Muscle layer of colon (tissue), 2 donors: ENCODE measurements at regions not wholly inside any gene's neighbourhood (a gene's known extent, or its start where the extent isn't known, plus 50 kb on each side); places are given as distances from the start of the nearest gene placed in this dataset.

Source experiments
- H3K27ac ChIP-seq: one replicate; pipeline ENCODE4 v1.7.0; 2013; ENCODE audit warnings: low read depth, mild to moderate bottlenecking, low read length, moderate library complexity
- H3K27me3 ChIP-seq, 2 donors: one replicate each; pipeline ENCODE4 v1.7.0; 2013; ENCODE audit warnings: low read length in 2 of 2, mild to moderate bottlenecking in 2 of 2; ENCODE audit not compliant: insufficient read depth in 2 of 2, control insufficient read depth in 1 of 2
- H3K36me3 ChIP-seq: one replicate; pipeline ENCODE4 v1.7.0; 2013; ENCODE audit warnings: mild to moderate bottlenecking, low read length; ENCODE audit not compliant: insufficient read depth
- H3K4me1 ChIP-seq: one replicate; pipeline ENCODE4 v1.7.0; 2013; ENCODE audit warnings: mild to moderate bottlenecking, low read length; ENCODE audit not compliant: insufficient read depth
- H3K4me3 ChIP-seq, 2 donors: one replicate each; pipeline ENCODE4 v1.7.0; 2013; ENCODE audit warnings: low read length in 2 of 2, low read depth in 1 of 2, mild to moderate bottlenecking in 1 of 2, moderate library complexity in 1 of 2
- H3K9ac ChIP-seq: one replicate; pipeline ENCODE4 v1.7.0; 2013; ENCODE audit warnings: low read length
- H3K9me3 ChIP-seq: one replicate; pipeline ENCODE4 v1.7.0; 2013; ENCODE audit warnings: mild to moderate bottlenecking, low read length
- donor health status: abdominal sarcoma.
- donor health status: Adenocarcinoma of cecum.

GRCh38 chr12:126899926-126900792, 1366.8 kb upstream of the TMEM132C start:
- no peaks in the 10 kb centered on the region for H3K27me3 ChIP-seq
- H3K27ac ChIP-seq = no peak overlapping the region
- no peaks in the 10 kb centered on the region for H3K4me1 ChIP-seq
- H3K9me3 ChIP-seq = no peaks in the 10 kb centered on the region
- no peak overlapping the region for H3K9ac ChIP-seq
- H3K36me3 ChIP-seq = no peaks in the 10 kb centered on the region
- no peak overlapping the region for H3K4me3 ChIP-seq

- H3K27ac ChIP-seq = no peak overlapping the region
- no peaks in the 10 kb centered on the region for H3K9me3 ChIP-seq
- H3K4me3 ChIP-seq = no peak overlapping the region
- no peaks in the 10 kb centered on the region for H3K27me3 ChIP-seq
- no peaks in the 10 kb centered on the region for H3K36me3 ChIP-seq
- no peak overlapping the region for H3K9ac ChIP-seq
- H3K4me1 ChIP-seq = no peaks in the 10 kb centered on the region
These were observed 1363.7 kb upstream of the TMEM132C start for GRCh38 chr12:126903027-126903876.

- Histone ChIP-seq H3K4me3 (no peak overlapping the region), H3K36me3 (no peaks in the 10 kb centered on the region), H3K27me3 (no peaks in the 10 kb centered on the region), H3K27ac (no peak overlapping the region), H3K4me1 (no peaks in the 10 kb centered on the region), H3K9ac (no peak overlapping the region), H3K9me3 (no peaks in the 10 kb centered on the region)
These were observed 1361.2 kb upstream of the TMEM132C start for GRCh38 chr12:126905752-126906151.

GRCh38 chr12:126907900-126908764, 1358.8 kb upstream of the TMEM132C start:
- Histone ChIP-seq H3K4me1 (no peaks in the 10 kb centered on the region), H3K4me3 (no peak overlapping the region), H3K27ac (no peak overlapping the region), H3K9ac (no peak overlapping the region), H3K27me3 (no peaks in the 10 kb centered on the region), H3K9me3 (no peaks in the 10 kb centered on the region), H3K36me3 (no peaks in the 10 kb centered on the region)

GRCh38 chr12:126908765-126909142, 1358.2 kb upstream of the TMEM132C start:
- Histone ChIP-seq H3K36me3 (no peaks in the 10 kb centered on the region), H3K9me3 (no peaks in the 10 kb centered on the region), H3K4me1 (no peaks in the 10 kb centered on the region), H3K27ac (no peak overlapping the region), H3K27me3 (no peaks in the 10 kb centered on the region), H3K4me3 (no peak overlapping the region), H3K9ac (no peak overlapping the region)

- H3K9me3 ChIP-seq = no peaks in the 10 kb centered on the region
- H3K4me3 ChIP-seq = no peak overlapping the region
- no peaks in the 10 kb centered on the region for H3K4me1 ChIP-seq
- H3K9ac ChIP-seq = no peak overlapping the region
- H3K27ac ChIP-seq = no peak overlapping the region
- H3K36me3 ChIP-seq = no peaks in the 10 kb centered on the region
- H3K27me3 ChIP-seq = no peaks in the 10 kb centered on the region
These were observed 1356.4 kb upstream of the TMEM132C start for GRCh38 chr12:126910570-126910969.

- Histone ChIP-seq H3K27ac (no peak overlapping the region), H3K27me3 (no peaks in the 10 kb centered on the region), H3K4me3 (no peak overlapping the region), H3K9ac (no peak overlapping the region), H3K36me3 (no peaks in the 10 kb centered on the region), H3K4me1 (no peaks in the 10 kb centered on the region), H3K9me3 (no peaks in the 10 kb centered on the region)
These were observed 1354.9 kb upstream of the TMEM132C start for GRCh38 chr12:126912111-126912510.

GRCh38 chr12:126914170-126914793, 1352.7 kb upstream of the TMEM132C start:
- H3K9ac ChIP-seq = no peak overlapping the region
- no peaks in the 10 kb centered on the region for H3K27me3 ChIP-seq
- H3K4me3 ChIP-seq = no peak overlapping the region
- H3K36me3 ChIP-seq = no peaks in the 10 kb centered on the region
- H3K27ac ChIP-seq = no peak overlapping the region
- no peaks in the 10 kb centered on the region for H3K4me1 ChIP-seq
- H3K9me3 ChIP-seq = no peaks in the 10 kb centered on the region

GRCh38 chr12:126915309-126915708, 1351.7 kb upstream of the TMEM132C start:
- Histone ChIP-seq H3K36me3 (no peaks in the 10 kb centered on the region), H3K27me3 (no peaks in the 10 kb centered on the region), H3K9me3 (no peaks in the 10 kb centered on the region), H3K27ac (no peak overlapping the region), H3K9ac (no peak overlapping the region), H3K4me1 (no peaks in the 10 kb centered on the region), H3K4me3 (no peak overlapping the region)

GRCh38 chr12:126926023-126926594, 1340.9 kb upstream of the TMEM132C start:
- Histone ChIP-seq H3K9me3 (no peaks in the 10 kb centered on the region), H3K4me3 (no peak overlapping the region), H3K9ac (no peak overlapping the region), H3K36me3 (no peaks in the 10 kb centered on the region), H3K27me3 (no peaks in the 10 kb centered on the region), H3K27ac (no peak overlapping the region), H3K4me1 (no peaks in the 10 kb centered on the region)
